Activated CD8-positive, alpha-beta memory T cell treated with anti-CD3 and anti-CD28 coated beads, Interleukin-2, amount 10 ng/mL, durations not matched to agents 7 days and 5 days (primary cell): ENCODE measurements at regions not wholly inside any gene's neighbourhood (a gene's known extent, or its start where the extent isn't known, plus 50 kb on each side); places are given as distances from the start of the nearest gene placed in this dataset.

Experiments
- ATAC-seq: fragments of 150-1000 bp; cut with Tn5 transposase; one replicate; pipeline ENCODE4 v1.10.0; 2021; ENCODE audit warnings: moderate library complexity
- CTCF ChIA-PET: fragments of 350-600 bp; sonication (Branson Sonifier 250); formaldehyde crosslinking; loops from one replicate; lab custom pipeline; 2021; ENCODE audit warnings: antibody characterized with exemption; lab: Charles Lee
- DNase-seq: peaks from one replicate; pipeline ENCODE4 v3.0.0-alpha.2; 2020
- H3K27ac Mint-ChIP-seq: one replicate; pipeline ENCODE4 v1.8.0; 2021; ENCODE audit warnings: mild to moderate bottlenecking, mixed read lengths
- H3K27me3 Mint-ChIP-seq: one replicate; pipeline ENCODE4 v1.8.0; 2021; ENCODE audit warnings: mixed read lengths
- H3K36me3 Mint-ChIP-seq: one replicate; pipeline ENCODE4 v1.8.0; 2021; ENCODE audit warnings: mild to moderate bottlenecking, mixed read lengths
- H3K4me1 Mint-ChIP-seq: one replicate; pipeline ENCODE4 v1.8.0; 2021; ENCODE audit warnings: mixed read lengths
- H3K4me3 Mint-ChIP-seq: one replicate; pipeline ENCODE4 v1.8.0; 2021; ENCODE audit warnings: mild to moderate bottlenecking, moderate library complexity, mixed read lengths
- H3K9me3 Mint-ChIP-seq: one replicate; pipeline ENCODE4 v1.8.0; 2022; ENCODE audit warnings: low read depth, mixed read lengths

GRCh38 chr13:58893396-58893795, 1261.9 kb downstream of the PCDH17 start:
- DNase-seq (no peak), ATAC-seq (no peak)
- Mint-ChIP-seq H3K36me3 (no peaks in the 10 kb centered on the region), H3K9me3 (no peaks in the 10 kb centered on the region), H3K4me1 (no peaks in the 10 kb centered on the region), H3K27ac (no peak overlapping the region), H3K27me3 (no peaks in the 10 kb centered on the region), H3K4me3 (no peak overlapping the region)
- CTCF ChIA-PET = no interaction called here

- no peak for ATAC-seq
Measured at GRCh38 chr13:58906329-58907007, 1257.3 kb downstream of the DIAPH3 start.

GRCh38 chr13:58907347-58907746, 1256.4 kb downstream of the DIAPH3 start:
- Mint-ChIP-seq H3K9me3 (peaks cover 5% of the 10 kb centered on the region), H3K27ac (no peak overlapping the region), H3K36me3 (no peaks in the 10 kb centered on the region), H3K4me1 (no peaks in the 10 kb centered on the region), H3K27me3 (no peaks in the 10 kb centered on the region), H3K4me3 (no peak overlapping the region)
- no peak for DNase-seq
- CTCF ChIA-PET = no interaction called here
- no peak for ATAC-seq

More at GRCh38 chr13:58906329-58907007, 1257.3 kb downstream of the DIAPH3 start:
- no peak for DNase-seq
- Mint-ChIP-seq H3K36me3 (no peaks in the 10 kb centered on the region), H3K4me1 (no peaks in the 10 kb centered on the region), H3K27ac (no peak overlapping the region), H3K4me3 (no peak overlapping the region), H3K9me3 (peaks cover 5% of the 10 kb centered on the region), H3K27me3 (no peaks in the 10 kb centered on the region)
- CTCF ChIA-PET = no interaction called here

GRCh38 chr13:58908019-58908679, 1255.6 kb downstream of the DIAPH3 start:
- Mint-ChIP-seq H3K27ac (no peak overlapping the region), H3K9me3 (peaks cover 3% of the 10 kb centered on the region), H3K4me3 (no peak overlapping the region), H3K27me3 (no peaks in the 10 kb centered on the region), H3K4me1 (no peaks in the 10 kb centered on the region), H3K36me3 (no peaks in the 10 kb centered on the region)
- no peak for ATAC-seq
- DNase-seq = no peak
- CTCF ChIA-PET = no interaction called here

- CTCF ChIA-PET = no interaction called here
- ATAC-seq = no peak
- no peak overlapping the region for H3K27ac Mint-ChIP-seq
- H3K4me3 Mint-ChIP-seq = no peak overlapping the region
- no peaks in the 10 kb centered on the region for H3K36me3 Mint-ChIP-seq
- no peaks in the 10 kb centered on the region for H3K27me3 Mint-ChIP-seq
- no peaks in the 10 kb centered on the region for H3K4me1 Mint-ChIP-seq
- H3K9me3 Mint-ChIP-seq = peaks cover 8% of the 10 kb centered on the region
- DNase-seq = no peak
Measured at GRCh38 chr13:58919551-58919950, 1244.2 kb downstream of the DIAPH3 start.

GRCh38 chr13:58921129-58921528, 1242.6 kb downstream of the DIAPH3 start:
- no peak for ATAC-seq
- Mint-ChIP-seq H3K27ac (no peak overlapping the region), H3K27me3 (no peaks in the 10 kb centered on the region), H3K4me1 (no peaks in the 10 kb centered on the region), H3K4me3 (no peak overlapping the region), H3K9me3 (peaks cover 6% of the 10 kb centered on the region), H3K36me3 (no peaks in the 10 kb centered on the region)
- CTCF ChIA-PET = no interaction called here
- DNase-seq = no peak

GRCh38 chr13:58926858-58927257, 1236.9 kb downstream of the DIAPH3 start:
- H3K4me1 Mint-ChIP-seq = no peaks in the 10 kb centered on the region
- no peak for ATAC-seq
- no peaks in the 10 kb centered on the region for H3K36me3 Mint-ChIP-seq
- H3K4me3 Mint-ChIP-seq = no peak overlapping the region
- no peak overlapping the region for H3K27ac Mint-ChIP-seq
- DNase-seq = no peak
- peaks cover 8% of the 10 kb centered on the region for H3K9me3 Mint-ChIP-seq
- CTCF ChIA-PET = no interaction called here
- H3K27me3 Mint-ChIP-seq = no peaks in the 10 kb centered on the region

GRCh38 chr13:58933475-58933874, 1230.3 kb downstream of the DIAPH3 start:
- Mint-ChIP-seq H3K9me3 (peaks cover 7% of the 10 kb centered on the region), H3K27me3 (no peaks in the 10 kb centered on the region), H3K4me1 (no peaks in the 10 kb centered on the region), H3K27ac (no peak overlapping the region), H3K4me3 (no peak overlapping the region), H3K36me3 (no peaks in the 10 kb centered on the region)
- CTCF ChIA-PET = no interaction called here
- DNase-seq (no peak), ATAC-seq (no peak)

- ATAC-seq = no peak
- Mint-ChIP-seq H3K4me3 (no peak overlapping the region), H3K27ac (no peak overlapping the region), H3K4me1 (no peaks in the 10 kb centered on the region), H3K36me3 (no peaks in the 10 kb centered on the region), H3K27me3 (no peaks in the 10 kb centered on the region), H3K9me3 (peaks cover 9% of the 10 kb centered on the region)
- CTCF ChIA-PET = no interaction called here
- DNase-seq = no peak
Measured at GRCh38 chr13:58935689-58936088, 1228.0 kb downstream of the DIAPH3 start.

- DNase-seq (no peak), ATAC-seq (no peak)
- no peak overlapping the region for H3K27ac Mint-ChIP-seq
- no peaks in the 10 kb centered on the region for H3K36me3 Mint-ChIP-seq
- CTCF ChIA-PET = no interaction called here
- peaks cover 5% of the 10 kb centered on the region for H3K9me3 Mint-ChIP-seq
- no peaks in the 10 kb centered on the region for H3K4me1 Mint-ChIP-seq
- H3K4me3 Mint-ChIP-seq = no peak overlapping the region
- no peaks in the 10 kb centered on the region for H3K27me3 Mint-ChIP-seq
Measured at GRCh38 chr13:58946274-58946673, 1217.5 kb downstream of the DIAPH3 start.

- H3K36me3 Mint-ChIP-seq = no peaks in the 10 kb centered on the region
- peaks cover 2% of the 10 kb centered on the region for H3K9me3 Mint-ChIP-seq
- H3K4me1 Mint-ChIP-seq = no peaks in the 10 kb centered on the region
- CTCF ChIA-PET = no interaction called here
- ATAC-seq (no peak), DNase-seq (no peak)
- no peak overlapping the region for H3K27ac Mint-ChIP-seq
- H3K27me3 Mint-ChIP-seq = no peaks in the 10 kb centered on the region
- H3K4me3 Mint-ChIP-seq = no peak overlapping the region
Measured at GRCh38 chr13:58949646-58950045, 1214.1 kb downstream of the DIAPH3 start.

GRCh38 chr13:58950911-58951310, 1212.8 kb downstream of the DIAPH3 start:
- ATAC-seq = no peak
- DNase-seq = no peak
- Mint-ChIP-seq H3K9me3 (peaks cover 7% of the 10 kb centered on the region), H3K27me3 (no peaks in the 10 kb centered on the region), H3K36me3 (no peaks in the 10 kb centered on the region), H3K27ac (no peak overlapping the region), H3K4me3 (no peak overlapping the region), H3K4me1 (no peaks in the 10 kb centered on the region)
- CTCF ChIA-PET = no interaction called here

- DNase-seq = no peak
- no peaks in the 10 kb centered on the region for H3K4me1 Mint-ChIP-seq
- no peak overlapping the region for H3K27ac Mint-ChIP-seq
- H3K9me3 Mint-ChIP-seq = peaks cover 7% of the 10 kb centered on the region
- ATAC-seq = no peak
- H3K36me3 Mint-ChIP-seq = no peaks in the 10 kb centered on the region
- CTCF ChIA-PET = no interaction called here
- no peak overlapping the region for H3K4me3 Mint-ChIP-seq
- H3K27me3 Mint-ChIP-seq = no peaks in the 10 kb centered on the region
Measured at GRCh38 chr13:58953638-58954037, 1210.1 kb downstream of the DIAPH3 start.

GRCh38 chr13:58955546-58956385, 1208.0 kb downstream of the DIAPH3 start:
- no peak overlapping the region for H3K4me3 Mint-ChIP-seq
- CTCF ChIA-PET = no interaction called here
- H3K27ac Mint-ChIP-seq = no peak overlapping the region
- DNase-seq (no peak), ATAC-seq (no peak)
- H3K4me1 Mint-ChIP-seq = no peaks in the 10 kb centered on the region
- H3K9me3 Mint-ChIP-seq = peaks cover 7% of the 10 kb centered on the region
- no peaks in the 10 kb centered on the region for H3K27me3 Mint-ChIP-seq
- H3K36me3 Mint-ChIP-seq = no peaks in the 10 kb centered on the region
